NCI-H774 (cell line): ENCODE measurements at regions not wholly inside any gene's neighbourhood (a gene's known extent, or its start where the extent isn't known, plus 50 kb on each side); places are given as distances from the start of the nearest gene placed in this dataset.

Experiments
- DNase-seq: peaks from one replicate; lab custom pipeline; 2025; lab: John Stamatoyannopoulos, UW

GRCh38 chr9:85151741-85152140 lies 482.2 kb downstream of the NTRK2 start:
- DNase-seq: no peak

GRCh38 chr9:85151162-85151561 lies 481.6 kb downstream of the NTRK2 start:
- no peak for DNase-seq

- DNase-seq: no peak
These were observed 477.6 kb downstream of the NTRK2 start for GRCh38 chr9:85147046-85147640.

GRCh38 chr9:85142968-85143367 lies 473.4 kb downstream of the NTRK2 start:
- DNase-seq: no peak

- DNase-seq: no peak
These were observed 473.0 kb downstream of the NTRK2 start for GRCh38 chr9:85142496-85142911.

- DNase-seq: no peak
These were observed 468.2 kb downstream of the NTRK2 start for GRCh38 chr9:85137696-85138095.

GRCh38 chr9:85136987-85137386 lies 467.5 kb downstream of the NTRK2 start:
- DNase-seq: no peak

GRCh38 chr9:85136507-85136906 lies 467.0 kb downstream of the NTRK2 start:
- no peak for DNase-seq

GRCh38 chr9:85130764-85131163 lies 461.2 kb downstream of the NTRK2 start:
- DNase-seq: no peak

- DNase-seq: no peak
These were observed 460.7 kb downstream of the NTRK2 start for GRCh38 chr9:85130260-85130659.

- no peak for DNase-seq
These were observed 460.0 kb downstream of the NTRK2 start for GRCh38 chr9:85129514-85129913.

GRCh38 chr9:85118990-85119755 lies 449.6 kb downstream of the NTRK2 start:
- no peak for DNase-seq

GRCh38 chr9:85117831-85118230 lies 448.3 kb downstream of the NTRK2 start:
- no peak for DNase-seq

GRCh38 chr9:85115473-85115872 lies 445.9 kb downstream of the NTRK2 start:
- no peak for DNase-seq

GRCh38 chr9:85114799-85115198 lies 445.3 kb downstream of the NTRK2 start:
- DNase-seq: no peak

GRCh38 chr9:85112933-85113418 lies 443.4 kb downstream of the NTRK2 start:
- no peak for DNase-seq

GRCh38 chr9:85112391-85112790 lies 442.9 kb downstream of the NTRK2 start:
- no peak for DNase-seq

- DNase-seq: no peak
These were observed 439.2 kb downstream of the NTRK2 start for GRCh38 chr9:85108746-85109145.

GRCh38 chr9:85108229-85108628 lies 438.7 kb downstream of the NTRK2 start:
- DNase-seq: no peak

- DNase-seq: no peak
These were observed 419.9 kb downstream of the NTRK2 start for GRCh38 chr9:85089188-85089969.

- DNase-seq: no peak
These were observed 412.4 kb downstream of the NTRK2 start for GRCh38 chr9:85081963-85082362.

GRCh38 chr9:85079349-85079748 lies 409.8 kb downstream of the NTRK2 start:
- DNase-seq: no peak

- no peak for DNase-seq
These were observed 408.4 kb downstream of the NTRK2 start for GRCh38 chr9:85077944-85078343.
